Endothelial cell of umbilical vein (primary cell): ENCODE measurements at regions not wholly inside any gene's neighbourhood (a gene's known extent, or its start where the extent isn't known, plus 50 kb on each side); places are given as distances from the start of the nearest gene placed in this dataset.

Experiments used
- BruUV-seq: library from RNA; stranded (reverse); fragments of 400-500 nt; replicated peaks from 2 replicates; lab custom pipeline; 2021; lab: Mats Ljungman, UMichigan
- CTCF ChIA-PET: fragments of 300-600, 350-600 bp; sonication (Branson Sonifier 250); formaldehyde crosslinking; loops from one replicate; lab custom pipeline; 2021; ENCODE audit warnings: antibody characterized with exemption, inconsistent platforms; lab: Charles Lee
- POLR2A ChIA-PET: fragments of 300-600, 350-600 bp; sonication (Branson Sonifier 250); formaldehyde crosslinking; loops from one replicate; lab custom pipeline; 2021; ENCODE audit warnings: antibody characterized with exemption, inconsistent platforms; lab: Charles Lee
- DNase-seq: peaks from one replicate; pipeline ENCODE4 v3.0.0-alpha.2; 2011; ENCODE audit warnings: low read depth, low spot score
- FAIRE-seq: peaks from 2 replicates; lab custom pipeline; 2011; peaks lifted over from hg19 to GRCh38; lab: Jason Lieb, UNC
- H2AFZ ChIP-seq: 2 replicates; pipeline ENCODE4 v1.6.0; 2012; ENCODE audit warnings: low read depth, low read length, control low read depth, inconsistent platforms
- H3K27ac ChIP-seq: 2 replicates; pipeline ENCODE4 v1.5.1; 2011; ENCODE audit warnings: low read depth, mild to moderate bottlenecking, control low read depth, low read length, moderate library complexity; ENCODE audit not compliant: insufficient read depth
- H3K27me3 ChIP-seq, 2 experiments: 2 replicates each; pipeline versions ENCODE4 v1.6.0 to v1.6.1; 2011; ENCODE audit warnings: low read length in 2 of 2, mixed read lengths in 1 of 2; ENCODE audit not compliant: control insufficient read depth in 2 of 2, insufficient read depth in 2 of 2
- H3K36me3 ChIP-seq, 2 experiments: 2 replicates in 1 of 2; 3 replicates in 1 of 2; pipeline ENCODE4 v1.5.1; 2011; ENCODE audit warnings: low read length in 2 of 2, mild to moderate bottlenecking in 1 of 2, moderate library complexity in 1 of 2; ENCODE audit not compliant: control insufficient read depth in 2 of 2, insufficient read depth in 2 of 2; ENCODE audit errors: extremely low read depth in 1 of 2
- H3K4me1 ChIP-seq: 3 replicates; pipeline ENCODE4 v1.5.1; 2011; ENCODE audit warnings: mild to moderate bottlenecking, low read length; ENCODE audit not compliant: control insufficient read depth, insufficient read depth; ENCODE audit errors: extremely low read depth
- H3K4me2 ChIP-seq: 2 replicates; pipeline ENCODE4 v1.6.1; 2011; ENCODE audit warnings: low read length, control low read depth, mixed read lengths; ENCODE audit not compliant: insufficient read depth
- H3K4me3 ChIP-seq, 3 experiments: fragments of 200-600 bp in 1 of 3; sonication (generic), shearing (Covaris generic) in 1 of 3; replicated peaks in 1 of 3; 2 replicates each; pipeline ENCODE4 v1.5.1; 2011 to 2016; ENCODE audit warnings: control low read depth in 3 of 3, low read length in 3 of 3, mild to moderate bottlenecking in 2 of 3, inconsistent platforms in 1 of 3, low read depth in 1 of 3, moderate library complexity in 1 of 3; ENCODE audit not compliant: insufficient read depth in 1 of 3
- H3K79me2 ChIP-seq: 2 replicates; pipeline ENCODE4 v1.6.0; 2012; ENCODE audit warnings: low read length, inconsistent platforms; ENCODE audit not compliant: control insufficient read depth, insufficient read depth
- H3K9ac ChIP-seq: replicated peaks from 2 replicates; pipeline ENCODE3; 2011; ENCODE audit warnings: low read length, control low read depth; ENCODE audit not compliant: insufficient read depth; ENCODE audit errors: extremely low read depth
- H3K9me1 ChIP-seq: replicated peaks from 3 replicates; pipeline ENCODE4 v1.6.0; 2011; ENCODE audit warnings: mild to moderate bottlenecking, low read length; ENCODE audit not compliant: control insufficient read depth, insufficient read depth; ENCODE audit errors: extremely low read depth
- H3K9me3 ChIP-seq: replicated peaks from 2 replicates; pipeline ENCODE4 v1.5.1; 2012; ENCODE audit warnings: low read length, inconsistent platforms; ENCODE audit not compliant: control insufficient read depth, insufficient read depth
- H4K20me1 ChIP-seq: replicated peaks from 2 replicates; pipeline ENCODE3; 2011; ENCODE audit warnings: mild to moderate bottlenecking, low read length; ENCODE audit not compliant: control insufficient read depth, insufficient read depth; ENCODE audit errors: extremely low read depth
- GATA2 ChIP-seq: IDR thresholded peaks from 2 replicates; pipeline ENCODE4 v1.7.0; 2011; ENCODE audit warnings: low read depth, mild to moderate bottlenecking, moderate library complexity, mixed read lengths, low read length; ENCODE audit not compliant: insufficient read length, insufficient read depth
- JUN ChIP-seq: IDR thresholded peaks from 2 replicates; pipeline ENCODE4 v1.6.1; 2011; ENCODE audit warnings: borderline replicate concordance, low read depth; ENCODE audit not compliant: insufficient read length, insufficient read depth
- MYC ChIP-seq: IDR thresholded peaks from one replicate; pipeline ENCODE4 v1.6.1; 2011; ENCODE audit warnings: mild to moderate bottlenecking, low read depth, low read length
- POLR2A ChIP-seq: IDR thresholded peaks from 2 replicates; pipeline ENCODE4 v1.6.1; 2012; ENCODE audit warnings: low read depth, mild to moderate bottlenecking, control low read depth, low read length
- POLR2AphosphoS5 ChIP-seq: IDR thresholded peaks from 2 replicates; pipeline ENCODE4 v1.6.1; 2012; ENCODE audit warnings: low read depth, mild to moderate bottlenecking, control low read depth, low read length, moderate library complexity; ENCODE audit not compliant: insufficient read depth
- dilution Hi-C: fragments of 300-500 bp; cut with MboI; formaldehyde crosslinking; loops from one replicate; pipeline ENCODE4 v1.15.0; 2019; ENCODE audit warnings: low sequenced_read_pairs; ENCODE audit not compliant: extremely low pct_ligation_motif_present
- intact Hi-C: fragments of 100-400 bp; cut with micrococcal nuclease; formaldehyde crosslinking; loops from one replicate; pipeline ENCODE4 v1.10.0; 2022
- TF ChIP-seq, protein P1 (sequence below): IDR thresholded peaks from 2 replicates; pipeline ENCODE4 v1.6.1; 2011; ENCODE audit not compliant: insufficient read depth, insufficient read length
- TF ChIP-seq, protein P2 (sequence below), 2 donors: IDR thresholded peaks; 1 replicate in 1 of 2; 2 replicates in 1 of 2; pipeline ENCODE4 v1.5.1; 2011; ENCODE audit warnings: low read length in 2 of 2, mild to moderate bottlenecking in 2 of 2, moderate library complexity in 2 of 2, control low read depth in 1 of 2, inconsistent platforms in 1 of 2, low read depth in 1 of 2; ENCODE audit not compliant: insufficient read depth in 1 of 2; ENCODE audit errors: extremely low read depth in 1 of 2

DNA sequence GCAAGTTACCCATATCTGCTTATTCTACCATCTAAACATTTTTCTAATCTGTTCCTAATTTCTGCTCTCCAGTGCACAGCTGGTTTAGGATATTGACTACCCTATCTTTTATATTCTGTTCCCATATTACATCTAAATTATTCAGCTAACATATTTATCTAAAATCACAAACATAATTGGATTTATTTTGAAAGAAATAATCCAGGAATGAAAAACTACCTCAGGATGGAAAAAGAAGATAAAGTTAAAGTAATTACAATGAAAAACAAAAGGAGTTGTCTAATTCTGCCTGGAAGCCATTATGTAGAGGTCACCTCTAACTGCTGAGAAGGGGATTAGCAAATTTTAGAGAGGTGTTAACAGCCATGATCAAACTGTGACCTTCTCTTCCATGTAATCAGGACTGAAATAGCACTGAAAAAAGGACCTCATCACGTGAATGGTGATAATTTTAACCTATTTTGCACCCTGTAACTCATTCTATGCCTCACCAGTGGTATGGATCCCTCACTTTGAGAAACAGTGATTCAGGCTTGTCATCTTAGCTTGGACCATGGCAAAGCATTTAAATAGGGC lies 653.3 kb downstream of the CDH11 start:
- no peaks in the 10 kb centered on the region for H4K20me1 ChIP-seq
- FAIRE-seq (no peak), DNase-seq (no peak)
- CTCF ChIA-PET: interaction anchor here (0.9 kb wide), 1 partner anchor 10 kb away, joined by 3 read pairs; no protein-coding TSS in a partner anchor
- no peak overlapping the region for H3K4me2 ChIP-seq
- H3K9me3 ChIP-seq: no peaks in the 10 kb centered on the region
- no peaks in the 10 kb centered on the region for H3K79me2 ChIP-seq
- no TSS peak for BruUV-seq
- no peaks in the 10 kb centered on the region for H3K36me3 ChIP-seq
- H3K4me1 ChIP-seq: no peaks in the 10 kb centered on the region
- POLR2A ChIA-PET: no interaction called here
- H3K4me3 ChIP-seq: no peak overlapping the region
- H2AFZ ChIP-seq: no peak overlapping the region
- intact Hi-C loops: no loop called here
- H3K27ac ChIP-seq: no peak overlapping the region
- H3K27me3 ChIP-seq: peaks cover 0 to 2% of the 10 kb centered on the region in 2 experiments
- dilution Hi-C loops: no loop called here
- no peaks in the 10 kb centered on the region for H3K9me1 ChIP-seq
- no peak for TF ChIP-seq POLR2A
- TF ChIP-seq GATA2: no peak
- TF ChIP-seq POLR2AphosphoS5: no peak
- TF ChIP-seq JUN: no peak
- no peak for TF ChIP-seq MYC
- TF ChIP-seq, protein P1, sequence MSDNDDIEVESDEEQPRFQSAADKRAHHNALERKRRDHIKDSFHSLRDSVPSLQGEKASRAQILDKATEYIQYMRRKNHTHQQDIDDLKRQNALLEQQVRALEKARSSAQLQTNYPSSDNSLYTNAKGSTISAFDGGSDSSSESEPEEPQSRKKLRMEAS: no peak
- TF ChIP-seq, protein P2, sequence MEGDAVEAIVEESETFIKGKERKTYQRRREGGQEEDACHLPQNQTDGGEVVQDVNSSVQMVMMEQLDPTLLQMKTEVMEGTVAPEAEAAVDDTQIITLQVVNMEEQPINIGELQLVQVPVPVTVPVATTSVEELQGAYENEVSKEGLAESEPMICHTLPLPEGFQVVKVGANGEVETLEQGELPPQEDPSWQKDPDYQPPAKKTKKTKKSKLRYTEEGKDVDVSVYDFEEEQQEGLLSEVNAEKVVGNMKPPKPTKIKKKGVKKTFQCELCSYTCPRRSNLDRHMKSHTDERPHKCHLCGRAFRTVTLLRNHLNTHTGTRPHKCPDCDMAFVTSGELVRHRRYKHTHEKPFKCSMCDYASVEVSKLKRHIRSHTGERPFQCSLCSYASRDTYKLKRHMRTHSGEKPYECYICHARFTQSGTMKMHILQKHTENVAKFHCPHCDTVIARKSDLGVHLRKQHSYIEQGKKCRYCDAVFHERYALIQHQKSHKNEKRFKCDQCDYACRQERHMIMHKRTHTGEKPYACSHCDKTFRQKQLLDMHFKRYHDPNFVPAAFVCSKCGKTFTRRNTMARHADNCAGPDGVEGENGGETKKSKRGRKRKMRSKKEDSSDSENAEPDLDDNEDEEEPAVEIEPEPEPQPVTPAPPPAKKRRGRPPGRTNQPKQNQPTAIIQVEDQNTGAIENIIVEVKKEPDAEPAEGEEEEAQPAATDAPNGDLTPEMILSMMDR (IDR thresholded peaks at IDR 0.05; ENCODE audit: extremely low read depth in 1 of 2, insufficient read depth in 1 of 2, low read depth in 1 of 2, low read length in 2 of 2): no peak
- H3K9ac ChIP-seq: no peak overlapping the region
